ENCODE measurements at regions not wholly inside any gene's neighbourhood (a gene's known extent, or its start where the extent isn't known, plus 50 kb on each side); places are given as distances from the start of the nearest gene placed in this dataset.

GRCh38 chrY:19354857-19355173 is 389.7 kb downstream of the KDM5D start:
- no peak for DNase-seq (ENCODE audit: low spot score)

- no peak for DNase-seq (ENCODE audit: low spot score)
These were observed 390.3 kb downstream of the KDM5D start for GRCh38 chrY:19354061-19354856.

GRCh38 chrY:19351616-19352015 is 392.9 kb downstream of the KDM5D start:
- no peak for DNase-seq (ENCODE audit: low spot score)

GRCh38 chrY:19321701-19322100 is 422.8 kb downstream of the KDM5D start:
- DNase-seq (ENCODE audit: low spot score) = no peak

- no peak for DNase-seq (ENCODE audit: low spot score)
These were observed 425.4 kb downstream of the KDM5D start for GRCh38 chrY:19319135-19319534.

GRCh38 chrY:19317271-19317987 is 427.1 kb downstream of the KDM5D start:
- DNase-seq (ENCODE audit: low spot score) = no peak

GRCh38 chrY:19307627-19308026 is 436.9 kb downstream of the KDM5D start:
- no peak for DNase-seq (ENCODE audit: low spot score)

GRCh38 chrY:19303136-19303535 is 441.4 kb downstream of the KDM5D start:
- no peak for DNase-seq (ENCODE audit: low spot score)

- DNase-seq (ENCODE audit: low spot score) = no peak
These were observed 453.6 kb downstream of the KDM5D start for GRCh38 chrY:19290925-19291324.

GRCh38 chrY:19274076-19274475 is 470.4 kb downstream of the KDM5D start:
- no peak for DNase-seq (ENCODE audit: low spot score)

GRCh38 chrY:19268331-19268730 is 476.2 kb downstream of the KDM5D start:
- DNase-seq (ENCODE audit: low spot score) = no peak

GRCh38 chrY:19265404-19265803 is 479.1 kb downstream of the KDM5D start:
- DNase-seq (ENCODE audit: low spot score) = no peak

- no peak for DNase-seq (ENCODE audit: low spot score)
These were observed 482.2 kb downstream of the KDM5D start for GRCh38 chrY:19262310-19262709.

- DNase-seq (ENCODE audit: low spot score) = no peak
These were observed 458.9 kb upstream of the HSFY2 start for GRCh38 chrY:19232276-19232994.

- no peak for DNase-seq (ENCODE audit: low spot score)
These were observed 447.2 kb upstream of the HSFY2 start for GRCh38 chrY:19220784-19221183.

- DNase-seq (ENCODE audit: low spot score) = no peak
These were observed 435.4 kb upstream of the HSFY2 start for GRCh38 chrY:19208915-19209314.

- no peak for DNase-seq (ENCODE audit: low spot score)
These were observed 433.5 kb upstream of the HSFY2 start for GRCh38 chrY:19207048-19207447.

GRCh38 chrY:19180824-19181223 is 407.3 kb upstream of the HSFY2 start:
- DNase-seq (ENCODE audit: low spot score) = no peak

GRCh38 chrY:19168202-19168565 is 394.6 kb upstream of the HSFY2 start:
- DNase-seq (ENCODE audit: low spot score) = no peak

GRCh38 chrY:19167319-19168201 is 394.0 kb upstream of the HSFY2 start:
- DNase-seq (ENCODE audit: low spot score) = no peak

GRCh38 chrY:19148783-19149182 is 375.2 kb upstream of the HSFY2 start:
- no peak for DNase-seq (ENCODE audit: low spot score)

- DNase-seq (ENCODE audit: low spot score) = no peak
These were observed 372.8 kb upstream of the HSFY2 start for GRCh38 chrY:19146296-19146695.

Measured in globus pallidus (tissue), 1 donor.